HG03139 (cell line): ENCODE measurements at regions not wholly inside any gene's neighbourhood (a gene's known extent, or its start where the extent isn't known, plus 50 kb on each side); places are given as distances from the start of the nearest gene placed in this dataset.
A peak's percentile ranks its signal among the peaks of the same experiment; 100 is the strongest.
"Not testable (repeated sequence)": the region's sequence is repeated elsewhere in the genome, so short reads cannot be mapped to it uniquely, and the experiment has no call there.

ENCODE experiments used
- ATAC-seq: cut with Tn5 transposase; IDR thresholded peaks from one replicate; pipeline ENCODE4 v1.9.1; 2021; ENCODE audit not compliant: unreplicated experiment

DNA sequence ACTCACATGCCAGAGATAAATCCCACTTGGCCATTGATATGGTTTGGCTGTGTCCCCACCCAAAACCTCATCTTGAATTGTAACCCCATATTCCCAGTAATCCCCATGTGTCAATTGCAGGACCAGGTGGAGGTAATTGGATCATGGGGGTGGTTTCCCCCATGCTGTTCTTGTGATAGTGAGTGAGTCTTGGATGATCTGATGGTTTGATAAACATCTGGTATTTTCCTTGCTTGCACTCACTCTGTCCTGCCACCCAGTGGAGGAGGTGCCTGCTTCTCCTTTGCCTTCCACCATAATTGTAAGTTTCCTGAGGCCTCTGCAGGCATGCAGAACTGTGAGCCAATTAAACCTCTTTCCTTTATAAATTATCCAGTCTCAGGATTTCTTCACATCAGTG lies 50.4 kb upstream of the B3GAT2 start:
- not testable (repeated sequence) for ATAC-seq

DNA sequence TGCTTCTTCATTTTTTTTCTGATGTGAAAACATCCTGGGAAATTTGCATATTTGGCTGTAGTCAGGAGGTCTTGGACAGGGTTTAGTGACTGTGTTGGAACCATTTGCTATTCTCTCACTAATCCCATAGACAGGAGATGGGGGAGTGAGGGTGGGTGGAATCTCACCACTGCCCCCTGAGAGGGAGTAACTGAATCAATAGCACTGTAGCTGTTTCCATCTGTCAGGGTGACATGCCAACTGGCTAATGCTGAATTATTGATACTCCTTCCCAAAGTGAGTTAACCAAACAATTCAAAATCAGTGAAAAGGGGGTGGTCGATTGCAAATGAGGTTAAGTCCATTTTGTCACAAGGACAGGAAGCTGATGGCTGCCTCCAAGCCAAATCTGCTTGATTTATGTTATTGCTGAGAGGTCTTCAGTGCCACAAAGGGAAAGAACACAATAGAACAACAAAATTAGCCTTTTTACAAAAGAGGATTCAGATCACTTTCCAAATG lies 55.1 kb upstream of the B3GAT2 start:
- no peak for ATAC-seq

DNA sequence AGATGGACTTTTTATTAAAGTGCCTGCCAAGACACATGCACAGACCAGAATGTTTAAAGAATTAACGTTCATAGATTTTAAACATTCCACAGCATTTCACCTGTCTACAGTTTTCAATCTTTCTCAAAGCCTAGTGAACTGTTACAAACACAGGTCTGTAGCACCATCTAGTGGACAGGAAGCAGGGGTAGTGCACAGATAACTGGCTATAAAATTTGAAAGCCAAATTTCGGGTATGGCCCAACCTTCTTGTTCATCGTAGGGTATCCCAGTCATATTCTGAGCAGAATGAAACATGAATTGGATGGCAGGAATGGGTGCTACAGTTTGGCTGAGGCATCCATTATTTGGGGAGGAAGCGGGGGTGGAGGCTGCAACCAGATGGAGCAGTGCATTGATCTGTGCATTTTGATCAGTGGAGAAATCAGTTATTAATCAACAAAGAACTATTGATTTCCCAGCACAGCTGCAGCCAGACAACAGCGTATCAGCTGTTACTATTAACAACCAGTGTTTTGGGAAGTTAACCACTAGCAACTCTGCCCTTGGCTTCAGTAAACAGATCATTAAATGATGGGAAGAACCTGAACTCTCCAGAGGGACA lies 56.1 kb upstream of the B3GAT2 start:
- peak; percentile 88 for ATAC-seq

DNA sequence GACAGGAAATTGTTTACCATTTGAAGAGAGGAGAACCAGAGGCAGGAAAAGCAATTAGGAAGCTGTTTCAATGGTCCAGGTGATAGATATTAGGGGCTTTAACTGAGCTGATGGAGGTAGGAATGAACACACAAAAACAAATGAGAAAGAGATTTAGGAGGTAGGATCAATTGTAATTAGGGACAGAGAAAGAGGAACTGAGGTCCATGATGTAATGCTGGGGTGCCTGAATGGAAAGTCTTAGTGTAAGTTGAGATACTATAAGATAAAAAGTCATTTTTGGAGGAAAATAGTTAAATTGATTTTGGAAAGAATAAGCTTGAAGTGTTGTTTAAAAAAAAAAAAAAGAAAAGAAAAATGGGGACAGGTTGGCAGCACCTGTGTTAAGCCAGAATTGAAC lies 58.5 kb upstream of the B3GAT2 start:
- ATAC-seq: no peak

DNA sequence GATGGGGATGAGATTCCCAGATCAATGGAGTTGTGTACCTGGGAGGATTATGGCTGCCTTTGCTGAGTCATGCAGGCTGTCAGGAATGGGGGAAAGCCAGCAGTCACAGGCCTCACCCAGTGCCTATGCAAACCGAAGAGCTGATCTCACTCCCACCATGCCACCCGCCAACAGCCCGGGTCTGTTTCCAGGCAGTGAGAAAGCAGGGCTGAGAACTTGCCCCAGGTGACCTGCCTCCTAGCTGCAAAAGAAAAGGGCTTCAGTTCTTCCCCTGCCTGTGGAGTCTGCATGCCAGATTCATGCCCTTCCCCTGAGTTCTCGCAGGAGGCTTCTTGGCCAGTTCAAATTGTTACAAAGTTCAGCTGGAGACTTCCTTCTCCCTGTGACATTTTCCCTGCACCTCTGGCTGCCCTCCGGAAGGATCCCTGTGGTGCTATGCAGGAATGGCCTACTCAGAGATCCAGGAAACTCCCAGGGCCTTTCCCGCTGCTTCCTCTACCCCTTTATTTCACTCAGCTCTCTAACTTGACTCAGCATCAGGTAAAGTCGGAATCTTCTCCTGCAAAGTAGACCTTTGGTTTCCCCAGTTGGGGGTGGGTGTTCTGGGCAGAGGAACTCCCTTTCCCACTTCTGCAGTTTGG lies 71.5 kb upstream of the B3GAT2 start:
- no peak for ATAC-seq

DNA sequence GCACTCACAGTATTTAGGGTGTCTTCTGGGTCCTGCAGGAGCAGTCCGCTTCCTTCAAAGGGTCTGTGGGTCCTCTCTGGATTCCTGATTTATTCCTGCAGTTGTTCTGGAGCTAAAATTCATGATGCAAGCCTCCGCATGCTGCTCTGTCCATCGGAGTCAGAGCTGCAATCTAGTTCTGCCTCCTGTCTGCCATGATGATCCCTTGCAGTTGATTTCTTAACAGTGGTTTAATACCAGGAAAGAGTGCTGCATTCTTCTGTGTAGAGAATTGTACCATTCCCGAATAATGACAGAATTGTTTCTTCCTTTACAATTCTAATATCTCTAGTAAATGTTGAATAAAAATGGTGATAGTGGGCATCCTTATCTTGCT lies 72.0 kb upstream of the B3GAT2 start:
- no peak for ATAC-seq

DNA sequence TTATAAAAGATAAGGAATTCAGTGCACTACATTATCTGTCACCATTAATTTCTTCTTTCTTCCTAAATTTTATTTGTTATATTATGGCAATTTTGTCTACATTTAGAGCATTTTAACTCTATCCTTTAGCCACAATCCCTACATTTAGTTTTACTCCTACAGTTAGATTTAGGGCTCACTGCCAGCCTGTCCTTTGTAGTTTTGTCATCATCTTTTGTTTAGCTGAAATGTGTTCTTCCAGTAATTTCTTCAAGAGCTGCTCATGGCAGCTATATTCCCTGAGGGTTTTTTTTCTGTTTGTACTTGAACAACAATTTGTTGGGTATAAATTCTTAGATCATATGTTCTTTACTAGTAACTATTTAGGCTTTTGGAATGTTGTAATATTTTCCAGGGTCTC lies 72.7 kb upstream of the B3GAT2 start:
- ATAC-seq: no peak

DNA sequence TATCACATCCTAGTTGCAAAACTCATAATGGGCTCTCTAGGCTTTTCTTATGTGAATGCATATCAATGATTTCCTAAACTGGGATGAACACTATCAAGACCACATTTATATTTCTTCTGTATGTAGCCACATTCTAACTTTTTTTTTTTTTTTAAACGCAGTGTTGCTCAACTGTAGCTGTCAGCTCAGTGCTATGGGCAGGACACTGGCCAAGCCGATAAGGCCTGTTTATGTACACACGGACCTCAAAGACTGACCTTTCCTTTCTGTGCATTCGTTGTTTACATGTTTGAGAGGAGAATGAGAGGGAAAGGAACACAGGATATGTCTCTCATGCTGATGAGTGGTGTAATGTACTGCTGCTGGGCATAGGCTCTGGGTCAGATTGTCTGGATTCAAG lies 75.1 kb upstream of the B3GAT2 start:
- ATAC-seq: no peak

DNA sequence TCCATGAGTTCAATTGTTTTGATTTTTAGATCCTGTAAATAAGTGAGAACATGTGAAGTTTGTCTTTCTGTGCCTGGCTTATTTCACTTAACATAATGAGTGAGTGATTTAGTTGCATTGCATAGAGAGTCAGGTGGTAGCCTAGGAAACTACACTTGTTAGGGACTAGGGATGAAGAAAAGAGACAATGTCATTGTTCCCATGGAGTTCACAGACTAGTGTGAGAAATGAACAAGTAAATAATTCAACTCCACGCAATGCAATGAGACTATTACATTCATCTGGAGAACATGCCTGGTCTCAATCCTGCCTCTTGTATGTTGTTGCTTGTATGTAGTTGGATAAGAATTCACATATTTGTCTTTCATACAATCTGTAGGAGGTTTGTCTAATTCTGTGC lies 76.3 kb upstream of the B3GAT2 start:
- no peak for ATAC-seq

DNA sequence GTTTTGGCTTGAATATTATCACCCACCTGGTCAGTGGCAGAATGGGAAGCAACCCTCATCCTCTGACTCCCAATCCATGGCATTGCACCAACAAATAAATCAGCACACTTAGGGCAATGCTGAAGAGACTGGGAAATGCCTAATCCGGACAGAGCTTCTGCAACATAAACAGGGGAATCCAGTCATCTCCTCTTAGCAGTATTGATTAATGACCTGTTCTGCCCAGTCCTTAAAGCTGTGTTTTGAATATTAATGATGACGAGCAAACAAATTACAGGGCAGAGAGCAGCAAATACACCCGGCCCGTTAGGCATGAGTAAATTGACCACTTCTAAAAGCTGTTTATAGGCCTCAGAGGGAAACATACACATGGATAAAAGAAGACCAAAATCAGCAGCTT lies 77.0 kb upstream of the B3GAT2 start:
- no peak for ATAC-seq

DNA sequence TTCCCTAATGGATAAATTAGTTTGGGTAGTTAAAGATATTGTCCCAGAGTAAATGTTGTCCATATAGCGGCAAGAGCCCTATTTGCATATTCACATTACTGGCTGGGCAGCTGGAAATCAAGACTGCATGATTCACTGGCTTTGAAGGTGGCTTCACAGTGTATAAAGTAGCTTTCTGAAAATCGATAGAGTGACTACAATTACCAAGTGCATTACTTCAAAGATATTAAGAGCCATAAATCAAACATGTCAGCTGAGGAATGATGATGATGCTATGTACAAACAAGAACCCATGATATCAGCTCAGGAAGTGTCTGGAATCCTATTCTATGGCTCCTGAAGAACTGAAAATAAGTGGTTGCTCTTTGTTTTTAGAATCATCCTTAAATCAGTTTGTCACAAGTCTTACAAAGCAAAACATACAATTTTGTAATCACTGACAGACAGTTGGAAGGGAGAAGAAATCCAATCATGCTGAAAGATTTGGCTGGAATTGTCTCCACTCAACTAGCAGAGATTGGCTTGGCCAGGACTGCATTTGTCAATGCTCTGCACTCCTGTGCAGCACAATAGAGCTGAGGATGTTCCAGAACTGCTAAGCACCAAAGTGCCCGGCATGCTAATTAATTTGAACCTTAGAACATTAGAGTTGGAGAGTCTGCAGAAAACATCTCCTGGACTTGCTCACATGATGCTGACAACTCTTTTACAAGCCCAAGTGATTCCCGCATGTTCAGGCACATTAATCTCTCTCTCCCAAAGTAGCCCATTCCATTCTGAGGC lies 77.9 kb upstream of the B3GAT2 start:
- ATAC-seq: no peak

DNA sequence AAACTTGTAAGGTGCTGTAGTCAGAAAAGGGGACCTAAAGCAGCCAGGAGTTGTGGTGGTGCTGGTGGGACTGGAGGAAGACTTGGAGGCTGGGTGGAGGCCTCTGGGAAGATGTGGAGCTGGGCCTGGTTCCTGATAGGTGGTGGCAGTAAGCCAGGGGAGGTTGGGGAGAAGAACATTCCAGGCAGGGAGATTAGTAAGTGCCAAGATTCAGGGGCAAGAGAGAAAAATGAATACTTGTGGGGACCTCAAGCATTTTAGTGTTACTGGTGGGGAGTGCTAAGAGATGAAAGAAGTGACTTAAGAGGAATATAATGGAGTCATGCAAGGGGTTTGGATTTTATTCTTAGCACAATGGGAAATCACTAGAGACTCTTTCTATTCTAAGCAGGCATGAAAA lies 79.0 kb upstream of the B3GAT2 start:
- ATAC-seq: no peak

DNA sequence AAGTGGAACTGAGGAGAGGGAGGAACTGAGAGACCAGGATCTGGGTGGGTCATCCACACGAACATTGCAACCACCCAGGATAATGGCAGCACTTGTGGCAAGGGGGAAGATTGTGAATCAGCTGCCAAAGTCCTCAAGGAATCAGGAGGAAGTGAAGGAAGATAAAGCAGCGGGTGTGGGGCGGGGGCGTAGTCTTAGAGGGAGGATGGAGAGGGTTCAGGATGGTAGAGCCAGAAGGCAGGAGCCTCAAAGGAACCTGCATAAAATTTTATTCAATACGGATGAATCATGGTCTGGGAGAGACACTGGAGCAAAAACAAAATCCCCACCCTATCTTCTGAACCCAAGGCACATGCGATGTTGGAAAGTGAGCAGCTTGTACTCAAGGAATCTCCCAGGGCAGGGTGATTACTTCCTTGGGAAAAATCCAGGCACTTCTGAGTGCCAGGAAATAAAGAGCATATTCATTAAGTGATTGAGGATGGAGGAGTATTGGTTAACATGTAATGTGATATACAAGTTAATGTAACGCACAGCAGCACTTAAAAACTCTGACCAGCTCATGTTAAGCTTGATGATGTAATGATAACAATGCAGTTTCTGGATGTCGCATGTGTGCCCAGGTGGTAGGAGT lies 82.0 kb upstream of the B3GAT2 start:
- no peak for ATAC-seq

DNA sequence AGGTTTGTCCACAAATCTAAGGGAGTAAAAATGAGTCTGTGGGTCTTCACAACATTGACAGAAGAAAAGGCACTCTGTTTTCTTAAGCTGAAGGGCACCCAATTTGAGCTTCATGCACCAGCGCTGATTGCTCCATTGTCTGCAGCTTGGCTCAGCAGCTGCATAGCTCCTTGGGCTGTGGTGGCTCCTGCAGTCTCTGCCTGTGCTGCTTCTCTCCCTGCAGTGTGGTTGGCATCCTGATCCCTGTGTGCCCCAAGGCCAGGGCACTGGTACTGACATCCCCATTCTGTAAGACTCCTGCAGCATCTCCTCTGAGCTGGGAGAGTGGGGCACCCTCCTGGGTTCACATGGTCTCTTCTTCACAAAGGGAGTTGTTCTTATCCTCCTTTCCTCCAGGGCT lies 83.2 kb upstream of the B3GAT2 start:
- ATAC-seq: no peak

DNA sequence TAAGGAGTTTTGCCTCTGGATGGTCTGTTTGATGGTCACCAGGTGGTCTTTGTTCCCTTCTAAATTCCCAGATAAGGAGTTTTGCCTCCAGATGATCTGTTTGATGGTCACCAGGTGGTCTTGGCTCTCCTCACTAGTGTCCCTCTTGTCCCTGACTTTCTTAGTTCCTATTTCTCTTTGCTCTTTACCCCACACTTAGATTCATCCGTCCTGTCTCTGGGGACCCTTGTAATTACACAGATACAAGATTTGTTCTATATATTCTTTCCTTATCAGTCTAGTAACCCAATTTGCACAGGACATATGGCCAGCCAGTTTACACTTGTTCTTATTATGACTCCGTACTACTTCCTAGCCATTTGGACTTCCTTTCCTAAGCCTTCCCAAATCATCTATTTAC lies 84.0 kb upstream of the B3GAT2 start:
- ATAC-seq: no peak

DNA sequence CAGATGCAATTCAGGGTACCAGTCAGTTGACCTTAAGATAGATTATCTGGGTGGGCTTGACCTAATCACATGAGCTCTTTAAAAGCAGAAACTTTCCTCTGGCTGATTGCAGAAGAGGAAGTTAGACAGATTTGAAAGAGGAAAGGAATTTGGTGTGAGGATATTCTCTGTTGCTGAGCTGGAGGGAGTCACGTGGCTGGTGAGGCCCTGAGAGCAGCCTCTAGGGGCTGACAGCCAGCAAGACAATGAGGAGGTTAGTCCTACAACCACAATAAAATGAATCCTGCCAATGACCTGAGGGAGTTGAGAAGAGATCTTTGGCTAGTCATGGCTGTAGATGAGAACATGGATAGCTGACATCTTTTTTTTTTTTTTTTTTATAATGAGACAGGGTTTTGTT lies 87.0 kb upstream of the B3GAT2 start:
- no peak for ATAC-seq

DNA sequence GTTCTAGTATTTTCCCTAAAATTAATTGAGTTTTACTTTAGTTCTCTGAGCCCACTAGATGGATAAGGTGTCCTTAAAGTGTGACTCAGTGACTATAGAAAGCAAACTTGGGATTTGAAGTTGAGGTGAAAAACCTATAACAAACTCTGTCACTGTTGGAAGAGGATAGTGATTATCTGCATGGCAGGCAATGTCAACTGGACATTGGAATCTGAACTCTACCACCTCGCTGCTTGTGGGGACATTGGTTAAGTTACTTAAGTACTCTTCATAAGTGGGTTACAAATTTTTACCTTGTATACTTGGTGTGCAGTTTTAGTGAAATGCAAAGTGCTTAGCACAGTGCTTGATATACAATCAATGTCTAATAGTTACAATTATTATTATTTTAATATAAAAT lies 87.9 kb upstream of the B3GAT2 start:
- no peak for ATAC-seq

DNA sequence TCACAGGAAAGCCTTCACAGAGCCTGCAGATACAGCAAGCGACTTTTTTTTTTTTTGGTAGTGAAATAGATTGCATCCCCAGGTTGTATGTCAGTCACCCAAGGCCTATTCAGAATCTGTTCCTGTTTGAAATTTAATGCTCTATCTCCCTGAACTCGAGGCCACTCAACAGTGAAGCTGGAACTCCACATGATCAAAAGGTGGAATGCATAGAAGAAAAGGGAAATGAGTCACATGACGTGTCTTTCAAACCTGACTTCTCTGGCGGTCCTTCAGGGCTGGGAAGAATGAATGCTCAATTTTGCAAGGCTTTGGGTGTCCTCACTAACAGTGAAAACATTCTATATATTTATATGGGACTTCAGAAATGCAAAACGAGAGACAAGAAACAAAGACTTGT lies 88.4 kb upstream of the B3GAT2 start:
- no peak for ATAC-seq

DNA sequence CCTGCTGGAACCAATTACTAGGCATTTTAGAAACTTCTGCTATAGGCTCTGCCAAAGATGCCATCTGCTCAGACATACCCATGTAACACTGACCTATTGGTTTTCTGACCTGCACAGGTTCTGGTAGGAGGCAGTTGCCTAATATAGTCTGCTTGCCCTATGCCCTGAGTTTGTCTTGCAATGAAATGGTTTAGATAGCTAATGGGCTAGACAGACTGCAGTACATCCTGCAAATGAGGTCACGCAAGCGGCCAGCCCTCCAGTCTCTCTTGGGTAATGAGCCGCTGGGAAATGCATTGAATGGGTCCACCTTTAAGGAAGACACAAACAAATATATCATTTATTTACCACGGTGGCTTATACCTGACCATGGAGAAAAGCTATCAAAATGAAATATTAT lies 90.6 kb upstream of the B3GAT2 start:
- ATAC-seq: no peak

DNA sequence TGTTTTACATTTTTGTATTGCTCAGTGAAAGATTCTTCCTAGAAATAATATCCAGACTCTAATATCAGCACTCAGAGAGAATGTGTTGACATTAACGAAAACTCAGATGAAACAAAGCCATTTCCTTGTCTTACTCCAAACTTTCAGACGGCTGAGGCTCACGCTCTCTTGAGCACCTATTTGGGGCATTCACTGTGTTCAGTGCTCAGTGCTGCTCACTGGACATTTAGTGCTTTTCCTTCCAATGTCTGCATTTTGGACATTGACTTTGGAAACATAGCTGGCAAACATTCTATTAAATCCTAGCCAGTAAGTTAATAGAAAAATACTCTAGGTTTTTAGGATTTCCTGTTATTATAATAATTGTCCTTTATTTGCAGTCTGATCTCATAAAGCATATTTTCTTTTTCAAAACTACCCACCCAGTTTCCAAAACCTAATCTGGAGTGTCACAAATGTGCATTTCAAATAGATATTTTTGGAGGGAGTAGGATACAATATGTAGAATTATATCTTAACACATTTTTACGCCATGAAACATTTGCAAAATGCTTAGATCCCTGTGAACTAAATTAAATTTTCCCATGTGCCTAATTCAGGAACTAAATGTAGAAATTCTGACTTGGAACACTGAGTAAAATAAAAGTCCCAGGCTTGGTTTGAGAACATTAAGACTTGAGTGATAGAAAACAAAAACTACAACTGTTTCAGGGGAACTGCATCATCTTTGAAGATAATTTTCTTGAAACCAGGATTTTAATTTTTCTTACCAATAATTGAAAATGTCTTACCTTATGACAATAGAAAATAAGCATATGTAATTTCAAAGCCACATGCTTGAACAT lies 91.7 kb upstream of the B3GAT2 start:
- ATAC-seq: no peak

DNA sequence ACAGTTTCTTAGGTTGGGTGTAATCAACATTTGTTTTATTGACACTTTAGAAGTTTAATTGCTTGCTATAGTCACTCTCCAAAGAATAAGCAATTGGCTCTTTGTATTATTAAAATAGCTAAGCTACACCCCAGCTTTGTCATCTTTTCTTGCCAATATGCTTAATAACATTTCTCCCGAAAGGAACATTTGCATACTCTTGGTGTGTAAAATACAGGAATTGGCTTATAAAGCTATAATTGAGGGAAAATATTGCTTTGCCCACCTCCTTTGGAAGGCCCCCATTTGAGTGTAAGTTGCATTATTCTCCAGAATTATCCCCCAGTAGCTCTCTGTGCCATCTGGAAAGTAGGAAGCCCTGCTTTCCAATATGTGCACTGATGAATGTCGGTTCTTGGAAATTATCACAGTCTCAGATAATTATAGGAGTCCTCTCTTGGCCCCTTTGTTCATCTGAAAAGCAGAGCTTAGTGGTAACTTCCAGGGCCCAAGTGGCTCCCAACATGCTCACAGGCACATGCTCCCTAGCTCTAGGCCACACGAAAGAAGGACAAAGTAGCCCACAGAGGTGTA lies 92.4 kb upstream of the B3GAT2 start:
- ATAC-seq: no peak
